GM21737 (cell line): ENCODE measurements at regions not wholly inside any gene's neighbourhood (a gene's known extent, or its start where the extent isn't known, plus 50 kb on each side); places are given as distances from the start of the nearest gene placed in this dataset.

ENCODE experiments used
- ATAC-seq: cut with Tn5 transposase; IDR thresholded peaks from one replicate; pipeline ENCODE4 v1.9.1; 2021; ENCODE audit warnings: mild to moderate bottlenecking, moderate library complexity; ENCODE audit not compliant: unreplicated experiment

DNA sequence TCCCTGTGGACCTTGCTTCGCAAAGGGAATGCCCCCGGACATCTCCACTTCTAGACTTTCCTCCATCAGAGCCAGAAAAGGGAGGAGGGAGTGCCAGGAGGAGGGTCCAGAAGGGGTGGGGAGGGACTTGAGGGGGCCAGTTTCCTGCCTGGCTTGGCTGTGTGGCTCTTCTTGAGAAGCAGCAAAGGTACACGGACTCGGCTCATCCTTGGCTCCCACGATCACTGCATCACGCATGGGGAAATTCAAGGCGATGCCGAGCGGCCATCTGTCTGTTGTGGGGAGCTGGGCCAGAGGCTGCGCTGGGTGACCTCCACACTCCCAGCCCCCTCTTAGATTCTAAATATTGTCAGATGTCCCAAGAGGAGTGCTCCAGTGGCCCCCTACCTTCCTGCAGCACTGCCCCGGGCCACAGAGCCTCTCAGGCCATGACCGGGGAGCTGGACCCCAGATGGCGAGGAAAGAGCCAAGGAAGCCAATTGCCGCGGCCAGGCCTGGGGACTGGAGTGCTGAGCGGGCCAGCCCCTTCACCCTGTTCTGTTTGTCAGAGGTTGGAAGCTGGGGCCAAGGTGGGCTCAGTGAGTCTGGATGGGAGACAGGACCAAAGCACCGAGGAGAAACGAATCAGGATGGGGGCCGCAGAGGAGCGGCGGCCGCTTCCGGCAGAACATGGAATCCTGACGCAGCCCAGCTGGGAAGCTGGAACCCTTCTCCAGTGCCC lies 104.5 kb downstream of the RBFOX3 start:
- ATAC-seq, result no peak

GRCh38 chr17:79505199-79505598 lies 105.7 kb downstream of the RBFOX3 start:
- ATAC-seq, result no peak

DNA sequence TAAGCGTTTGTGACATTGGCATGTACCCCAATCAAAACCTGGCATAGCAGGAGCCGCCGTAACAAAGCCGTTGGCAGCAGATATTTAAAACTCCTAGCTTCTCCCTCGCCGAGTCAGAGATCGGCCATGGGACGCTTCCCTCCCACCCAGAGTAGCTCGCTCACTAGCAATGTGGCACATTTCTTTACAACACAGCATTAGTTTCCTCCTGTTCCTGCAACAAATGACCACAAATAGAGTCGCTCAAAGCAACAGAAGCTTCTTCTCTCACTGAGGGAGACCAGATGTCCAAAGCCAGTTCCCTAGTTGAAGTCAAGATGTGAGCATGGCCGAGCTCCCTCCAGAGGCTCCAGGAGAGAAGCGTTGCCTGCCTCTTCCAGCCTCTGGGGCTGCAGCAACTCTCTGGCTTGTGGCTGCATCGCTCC lies 106.7 kb downstream of the RBFOX3 start:
- no peak for ATAC-seq

- no peak for ATAC-seq
Measured at GRCh38 chr17:79503126-79503839, 107.6 kb downstream of the RBFOX3 start.

GRCh38 chr17:79501910-79502309 lies 108.9 kb downstream of the RBFOX3 start:
- no peak for ATAC-seq

GRCh38 chr17:79500745-79501618 lies 109.9 kb downstream of the RBFOX3 start:
- no peak for ATAC-seq

GRCh38 chr17:79498854-79499253 lies 112.0 kb downstream of the RBFOX3 start:
- no peak for ATAC-seq

GRCh38 chr17:79497777-79498348 lies 113.0 kb downstream of the RBFOX3 start:
- ATAC-seq, result no peak

- no peak for ATAC-seq
Measured at GRCh38 chr17:79496422-79497005, 114.3 kb downstream of the RBFOX3 start.

DNA sequence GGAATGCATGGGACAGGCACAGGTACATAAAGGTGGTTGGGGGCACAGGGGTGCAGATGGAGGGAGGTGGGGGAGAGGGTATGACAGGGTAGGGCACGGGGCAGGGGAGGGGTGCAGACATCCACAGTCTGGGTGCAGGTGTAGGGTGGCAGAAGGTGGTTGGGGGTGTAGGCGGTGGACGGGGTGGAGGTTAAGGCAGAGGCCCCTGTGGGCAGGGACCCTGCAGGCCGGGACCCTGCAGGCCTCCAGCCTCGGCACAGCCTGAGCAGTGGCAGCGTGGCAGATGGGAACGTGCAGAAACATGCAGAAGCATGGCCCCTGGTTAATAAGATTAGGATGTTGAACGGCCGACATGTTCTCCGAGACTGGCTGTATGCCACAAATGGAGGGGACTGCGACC lies 115.2 kb downstream of the RBFOX3 start:
- ATAC-seq, result no peak

DNA sequence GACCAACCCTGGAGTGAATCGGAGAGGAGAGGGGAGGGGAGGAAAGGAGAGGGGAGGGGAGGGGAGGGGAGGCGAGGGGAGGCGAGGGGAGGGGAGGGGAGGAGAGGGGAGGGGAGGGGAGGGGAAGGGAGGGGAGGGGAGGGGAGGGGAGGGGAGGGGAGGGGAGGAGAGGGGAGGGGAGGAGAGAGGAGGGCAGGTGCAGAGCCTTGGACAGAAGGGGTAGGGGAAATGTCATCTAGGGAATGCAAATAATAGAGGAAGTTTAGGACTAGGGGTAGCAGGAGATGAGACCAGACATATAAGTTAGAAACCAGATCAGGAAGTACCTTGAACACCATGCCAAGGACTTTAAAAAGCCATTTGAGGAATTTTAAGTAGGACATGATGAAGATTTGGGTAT lies 119.8 kb downstream of the RBFOX3 start:
- ATAC-seq, result no peak

DNA sequence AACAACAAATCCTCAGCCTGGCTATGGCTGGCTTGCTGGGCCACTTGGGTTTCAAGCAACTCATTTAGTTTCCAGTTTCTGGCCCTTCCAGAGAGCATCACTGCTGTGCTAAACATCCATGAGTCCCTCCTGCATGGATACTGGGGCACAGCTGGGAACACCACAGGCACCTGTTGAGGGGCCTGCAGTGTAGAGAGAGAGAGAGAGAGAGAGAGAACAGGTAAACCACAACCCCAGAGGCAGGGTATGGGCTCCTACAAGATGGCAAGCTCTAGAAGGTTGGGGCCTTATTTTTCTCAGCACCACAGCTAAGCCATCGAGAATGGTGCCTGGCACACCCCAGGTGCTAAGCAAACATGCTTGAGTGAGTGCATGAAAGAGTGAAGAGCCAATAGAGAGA lies 120.3 kb downstream of the RBFOX3 start:
- ATAC-seq, result no peak

- ATAC-seq, result no peak
Measured at GRCh38 chr17:79487149-79487548, 123.7 kb downstream of the RBFOX3 start.

DNA sequence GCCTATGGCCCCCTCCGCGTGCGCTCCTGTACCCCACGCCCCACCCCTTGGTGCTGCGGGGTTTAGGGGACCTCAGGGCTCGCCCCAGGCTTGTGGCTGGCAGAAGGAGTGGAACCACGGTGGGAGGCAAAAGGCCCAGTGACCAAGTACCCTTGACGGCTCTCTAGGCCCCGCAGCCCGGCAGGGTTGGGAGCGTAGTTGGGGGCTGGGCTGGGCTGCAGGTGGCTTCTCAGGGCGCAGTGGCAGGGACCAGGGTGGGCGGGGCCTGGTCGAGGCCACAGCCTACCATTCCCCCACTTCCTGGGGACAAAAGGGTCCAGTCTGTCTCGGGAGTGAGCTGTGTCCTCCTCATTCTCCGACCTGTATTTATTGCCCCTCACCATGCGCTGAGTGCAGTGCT lies 124.9 kb downstream of the RBFOX3 start:
- ATAC-seq, result no peak

GRCh38 chr17:79485419-79485985 lies 125.3 kb downstream of the RBFOX3 start:
- no peak for ATAC-seq

- no peak for ATAC-seq
Measured at GRCh38 chr17:79484600-79485418, 126.0 kb downstream of the RBFOX3 start.

- no peak for ATAC-seq
Measured at GRCh38 chr17:79483842-79484241, 127.0 kb downstream of the RBFOX3 start.

- no peak for ATAC-seq
Measured at GRCh38 chr17:79482727-79483521, 127.9 kb downstream of the RBFOX3 start.

- no peak for ATAC-seq
Measured at GRCh38 chr17:79479876-79480275, 131.0 kb downstream of the RBFOX3 start.
